HepG2 (cell line): ENCODE measurements at regions not wholly inside any gene's neighbourhood (a gene's known extent, or its start where the extent isn't known, plus 50 kb on each side); places are given as distances from the start of the nearest gene placed in this dataset.

Experiments
- ATAC-seq: fragments of 200-7000 bp; cut with Tn5 transposase; 3 replicates; pipeline ENCODE4 v1.9.1; 2020; ENCODE audit warnings: mild to moderate bottlenecking, moderate library complexity
- BruUV-seq: library from RNA; stranded (reverse); fragments of 400-500 nt; replicated peaks from 2 replicates; lab custom pipeline; 2021; lab: Mats Ljungman, UMichigan
- CTCF ChIA-PET: fragments of 300-600 bp; formaldehyde crosslinking; extraction: SDS; loops from one replicate; lab custom pipeline; 2021; ENCODE audit warnings: low total read pairs, inconsistent platforms, low intra/inter-chr PET ratio; lab: Yijun Ruan, JAX
- POLR2A ChIA-PET: fragments of 350-600 bp; sonication (Branson Sonifier 250); formaldehyde crosslinking; loops from one replicate; lab custom pipeline; 2020; ENCODE audit warnings: antibody characterized with exemption, inconsistent platforms; lab: Yijun Ruan, JAX
- DNase-seq: peaks from one replicate; pipeline ENCODE4 v3.0.0-alpha.2; 2015; ENCODE audit warnings: low spot score
- FAIRE-seq: peaks from 3 replicates; lab custom pipeline; 2011; peaks lifted over from hg19 to GRCh38; lab: Jason Lieb, UNC
- H2AFZ ChIP-seq: one replicate; pipeline ENCODE4 v1.6.1; 2011; ENCODE audit warnings: low read length, inconsistent platforms
- H3K27ac ChIP-seq: fragments of 300-600 bp; 3 replicates; pipeline ENCODE4 v1.8.0; 2011; ENCODE audit warnings: mixed run types, mild to moderate bottlenecking, mixed read lengths, low read length, inconsistent platforms; ENCODE audit not compliant: insufficient read depth; ENCODE audit errors: extremely low read length
- H3K27me3 ChIP-seq, 2 experiments: fragments of 200-600 bp in 1 of 2; 2 replicates in 1 of 2; 3 replicates in 1 of 2; pipeline versions ENCODE4 v1.6.0 to v1.8.0; 2011; ENCODE audit warnings: low read length in 2 of 2, mild to moderate bottlenecking in 2 of 2, moderate library complexity in 2 of 2, inconsistent platforms in 1 of 2; ENCODE audit not compliant: insufficient read depth in 2 of 2, control insufficient read depth in 1 of 2
- H3K36me3 ChIP-seq, 2 experiments: fragments of 200-600 bp in 1 of 2; replicated peaks in 1 of 2; 2 replicates in 1 of 2; 3 replicates in 1 of 2; pipeline versions ENCODE4 v1.5.1 to v1.8.0; 2011; ENCODE audit warnings: low read length in 2 of 2, inconsistent platforms in 1 of 2; ENCODE audit not compliant: insufficient read depth in 2 of 2, control insufficient read depth in 1 of 2
- H3K4me1 ChIP-seq: 2 replicates; pipeline ENCODE4 v1.5.1; 2012; ENCODE audit warnings: low read length, inconsistent platforms; ENCODE audit not compliant: insufficient read depth
- H3K4me2 ChIP-seq: 2 replicates; pipeline ENCODE4 v1.6.0; 2011; ENCODE audit warnings: low read depth, low read length, inconsistent platforms
- H3K4me3 ChIP-seq, 3 experiments: fragments of 200-600 bp in 1 of 3; sonication (generic), shearing (Covaris generic) in 1 of 3; replicated peaks in 1 of 3; 2 replicates each; pipeline ENCODE4 v1.5.1; 2011 to 2016; ENCODE audit warnings: low read length in 3 of 3, inconsistent platforms in 2 of 3, low read depth in 2 of 3, mild to moderate bottlenecking in 2 of 3, control low read depth in 1 of 3, mixed read lengths in 1 of 3; ENCODE audit not compliant: insufficient read depth in 1 of 3
- H3K79me2 ChIP-seq: one replicate; pipeline ENCODE4 v1.6.1; 2011; ENCODE audit warnings: low read length, inconsistent platforms; ENCODE audit not compliant: insufficient read depth
- H3K9ac ChIP-seq: 2 replicates; pipeline ENCODE4 v1.6.0; 2011; ENCODE audit warnings: mild to moderate bottlenecking, low read depth, low read length, inconsistent platforms; ENCODE audit not compliant: insufficient read depth
- H3K9me3 ChIP-seq: 2 replicates; pipeline ENCODE4 v1.5.1; 2012; ENCODE audit warnings: mild to moderate bottlenecking, low read length
- H4K20me1 ChIP-seq: 2 replicates; pipeline ENCODE4 v1.6.0; 2011; ENCODE audit warnings: inconsistent platforms, mild to moderate bottlenecking, low read length, moderate library complexity; ENCODE audit not compliant: insufficient read depth
- ATF1 ChIP-seq: IDR thresholded peaks from 2 replicates; pipeline ENCODE4 v1.6.1; 2016; ENCODE audit warnings: mild to moderate bottlenecking, control low read depth
- DNMT3B ChIP-seq: conservative IDR thresholded peaks from 2 replicates; pipeline ENCODE4 v1.6.1; 2016; ENCODE audit warnings: missing biosample characterization, control low read depth
- EZH2 ChIP-seq: conservative IDR thresholded peaks from 2 replicates; pipeline ENCODE4 v1.6.1; 2012; ENCODE audit warnings: mild to moderate bottlenecking, low read depth, low read length, moderate library complexity
- HOXA7 ChIP-seq: sonication (generic); formaldehyde crosslinking; IDR thresholded peaks from 2 replicates; pipeline ENCODE4 v1.8.1; 2022; ENCODE audit warnings: mild to moderate bottlenecking, missing genetic modification reagents, moderate library complexity
- KAT7 ChIP-seq: IDR thresholded peaks from 2 replicates; pipeline ENCODE4 v1.6.1; 2018; ENCODE audit warnings: borderline replicate concordance, missing compliant biosample characterization
- KDM4B ChIP-seq: sonication (generic); formaldehyde crosslinking; IDR thresholded peaks from 2 replicates; pipeline ENCODE4 v1.4.0; 2020; ENCODE audit warnings: missing genetic modification reagents
- LCORL ChIP-seq, 2 experiments: fragments of 450-650 bp in 1 of 2; sonication (generic) in 1 of 2; formaldehyde crosslinking in 1 of 2; IDR thresholded peaks; 2 replicates each; pipeline versions ENCODE4 v1.5.0 to v1.6.1; 2017 to 2020; ENCODE audit warnings: antibody characterized with exemption in 1 of 2, missing genetic modification reagents in 1 of 2
- MAFK ChIP-seq, 2 experiments: IDR thresholded peaks in 1 of 2; conservative IDR thresholded peaks in 1 of 2; 2 replicates each; pipeline ENCODE4 v1.6.1; 2011; ENCODE audit warnings: improper control_type of control experiment in 2 of 2, low read length in 2 of 2
- MED8 ChIP-seq: sonication (generic); formaldehyde crosslinking; IDR thresholded peaks from 2 replicates; pipeline ENCODE4 v1.8.1; 2023; ENCODE audit warnings: mild to moderate bottlenecking, missing genetic modification reagents; ENCODE audit not compliant: insufficient replicate concordance
- SP140L ChIP-seq: sonication (generic); formaldehyde crosslinking; IDR thresholded peaks from 2 replicates; pipeline ENCODE4 v1.4.0; 2020; ENCODE audit warnings: missing genetic modification reagents, borderline replicate concordance
- SUZ12 ChIP-seq: fragments of 150-350 bp; IDR thresholded peaks from 2 replicates; pipeline ENCODE4 v1.6.1; 2014; ENCODE audit warnings: low read depth, low read length
- TBP ChIP-seq: sonication (generic); formaldehyde crosslinking; IDR thresholded peaks from 2 replicates; pipeline ENCODE4 v1.5.0; 2020; ENCODE audit warnings: missing genetic modification reagents
- TOE1 ChIP-seq: sonication (generic); formaldehyde crosslinking; IDR thresholded peaks from 2 replicates; pipeline ENCODE4 v1.4.0; 2020; ENCODE audit warnings: mild to moderate bottlenecking, missing genetic modification reagents
- ZBTB7B ChIP-seq: sonication (generic); formaldehyde crosslinking; IDR thresholded peaks from 2 replicates; pipeline ENCODE4 v1.4.0; 2020; ENCODE audit warnings: missing genetic modification reagents
- ZGPAT ChIP-seq: IDR thresholded peaks from 2 replicates; pipeline ENCODE4 v1.6.1; 2016; ENCODE audit warnings: mild to moderate bottlenecking
- ZNF225 ChIP-seq: sonication (generic); formaldehyde crosslinking; IDR thresholded peaks from 2 replicates; pipeline ENCODE4 v1.4.0; 2020; ENCODE audit warnings: mild to moderate bottlenecking, missing genetic modification reagents
- ZNF234 ChIP-seq: sonication (generic); formaldehyde crosslinking; conservative IDR thresholded peaks from 2 replicates; pipeline ENCODE4 v1.5.1; 2020; ENCODE audit warnings: mild to moderate bottlenecking, missing genetic modification reagents
- ZNF260 ChIP-seq: sonication (generic); formaldehyde crosslinking; IDR thresholded peaks from 2 replicates; pipeline ENCODE4 v1.4.0; 2020; ENCODE audit warnings: missing genetic modification reagents, low read depth, mild to moderate bottlenecking, borderline replicate concordance
- ZNF275 ChIP-seq: sonication (generic); formaldehyde crosslinking; IDR thresholded peaks from 2 replicates; pipeline ENCODE4 v1.8.0; 2022; ENCODE audit warnings: missing genetic modification reagents, mild to moderate bottlenecking, inconsistent platforms, borderline replicate concordance
- ZNF33A ChIP-seq: sonication (generic); formaldehyde crosslinking; IDR thresholded peaks from 2 replicates; pipeline ENCODE4 v1.5.1; 2020; ENCODE audit warnings: missing genetic modification reagents, mild to moderate bottlenecking, moderate library complexity, borderline replicate concordance
- ZNF367 ChIP-seq: sonication (generic); formaldehyde crosslinking; IDR thresholded peaks from 2 replicates; pipeline ENCODE4 v1.4.0; 2020; ENCODE audit warnings: missing genetic modification reagents, borderline replicate concordance
- ZNF552 ChIP-seq: sonication (generic); formaldehyde crosslinking; IDR thresholded peaks from 2 replicates; pipeline ENCODE4 v1.9.0; 2022; ENCODE audit warnings: missing genetic modification reagents, mild to moderate bottlenecking, borderline replicate concordance
- ZNF737 ChIP-seq: sonication (generic); formaldehyde crosslinking; IDR thresholded peaks from 2 replicates; pipeline ENCODE4 v1.5.0; 2020; ENCODE audit warnings: missing genetic modification reagents, mild to moderate bottlenecking, borderline replicate concordance
- ZNF850 ChIP-seq: sonication (generic); formaldehyde crosslinking; conservative IDR thresholded peaks from 2 replicates; pipeline ENCODE4 v1.9.0; 2021; ENCODE audit warnings: mild to moderate bottlenecking, missing genetic modification reagents
- WGBS: methylation state at CpG from one replicate; pipeline ENCODE4 v1.1.6; 2017; ENCODE audit warnings: low lambda C conversion rate; 5-methylcytosine and 5-hydroxymethylcytosine counted together
- in situ Hi-C: cut with HindIII; loops from 2 replicates; pipeline ENCODE4 v1.10.0; 2017; ENCODE audit warnings: low pct_unique_long_range_greater_than_20kb; ENCODE audit not compliant: extremely low pct_ligation_motif_present
- intact Hi-C: fragments of 100-400 bp; cut with micrococcal nuclease; formaldehyde crosslinking; loops from one replicate; pipeline ENCODE4 v1.10.0; 2022; ENCODE audit not compliant: unreplicated experiment

GRCh38 chr14:71168564-71169427 lies 261.5 kb downstream of the PCNX1 start (continued):
- TF ChIP-seq HOXA7 (no peak), ZNF850 (CRISPR knock-in tag) (no peak), ZNF367 (no peak), LCORL (IDR thresholded peaks at IDR 0.05) (no peak), LCORL (CRISPR knock-in tag; IDR thresholded peaks at IDR 0.05) (no peak), ATF1 (CRISPR knock-in tag) (no peak), MED8 (CRISPR knock-in tag) (no peak), ZGPAT (CRISPR knock-in tag) (no peak), KDM4B (no peak), ZBTB7B (no peak), DNMT3B (CRISPR knock-in tag) (no peak)

GRCh38 chr14:71169861-71170260 lies 262.6 kb downstream of the PCNX1 start:
- Histone ChIP-seq H3K9me3 (no peaks in the 10 kb centered on the region), H3K4me2 (no peak overlapping the region), H3K4me1 (peaks cover 11% of the 10 kb centered on the region), H3K9ac (no peak overlapping the region), H3K27me3 (peaks cover 2 to 3% of the 10 kb centered on the region in 2 experiments; a peak in 1 of 5 replicates), H3K36me3 (no peaks in the 10 kb centered on the region), H3K4me3 (no peak overlapping the region), H3K79me2 (no peaks in the 10 kb centered on the region), H3K27ac (no peak overlapping the region), H2AFZ (no peak overlapping the region), H4K20me1 (no peaks in the 10 kb centered on the region)
- ChIA-PET POLR2A (no interaction called here), CTCF (no interaction called here)
- DNase-seq (no peak), FAIRE-seq (no peak), ATAC-seq (no peak)
- in situ Hi-C loops (no loop called here), intact Hi-C loops (no loop called here)
- 83% methylated on average over 1 of the region's 5 CpGs for WGBS
- no TSS peak for BruUV-seq
- no peak for TF ChIP-seq ZNF225
- TF ChIP-seq ZNF260 (CRISPR knock-in tag), result no peak
- TF ChIP-seq MAFK (conservative IDR thresholded peaks at IDR 0.05 in 1 of 2, IDR thresholded peaks at IDR 0.05 in 1 of 2; ENCODE audit: low read length in 2 of 2), result no peak
- TF ChIP-seq ZNF737 (CRISPR knock-in tag), result no peak
- no peak for TF ChIP-seq EZH2
- no peak for TF ChIP-seq SP140L (CRISPR knock-in tag)
- TF ChIP-seq SUZ12, result no peak
- TF ChIP-seq TOE1 (CRISPR knock-in tag), result no peak
- no peak for TF ChIP-seq ZNF552 (CRISPR knock-in tag)
- no peak for TF ChIP-seq ZNF275 (CRISPR knock-in tag)
- no peak for TF ChIP-seq ZNF33A (CRISPR knock-in tag)
- no peak for TF ChIP-seq ZNF234
- no peak for TF ChIP-seq TBP (CRISPR knock-in tag)
- TF ChIP-seq KAT7 (CRISPR knock-in tag), result no peak
